Heart left ventricle (tissue), 13 donors: ENCODE measurements at regions not wholly inside any gene's neighbourhood (a gene's known extent, or its start where the extent isn't known, plus 50 kb on each side); places are given as distances from the start of the nearest gene placed in this dataset.

Experiments used
- POLR2A ChIP-seq, 2 donors: fragments of 450-650 bp; IDR thresholded peaks; one replicate each; pipeline ENCODE4 v1.6.1; 2017; ENCODE audit warnings: antibody characterized with exemption in 2 of 2, mild to moderate bottlenecking in 2 of 2, moderate library complexity in 2 of 2
- TF ChIP-seq, protein P1 (sequence below), 12 donors: fragments of 200-600 bp; sonication (generic) in 4 of 12; IDR thresholded peaks; one replicate each; pipeline versions ENCODE4 v1.5.0 to v1.8.0; 2018 to 2022; ENCODE audit warnings: antibody characterized with exemption in 12 of 12, mild to moderate bottlenecking in 5 of 12
- donor health status: ischemic (EF 13 %, LVEDD 7.1; RV severe dilation, severe dysfunction).
- donor health status: DM: no; HTN: yes; CAD: no.
- donor health status: DM: no; HTN: no; CAD: no.
- donor health status: ischemic (EF 25% LVEDD 6.9; RV normal size, moderate dysfunction).
- donor health status: ischemic (EF 25% LVEDD 5.7; RV mildly dilated, moderate dysfunction).
- donor health status: ischemic (EF 35%, LVEDD 5.7; RV mildly dilated, moderate dysfunction).
- donor health status: nonischemic (EF 11% LVEDD 7.7; RV severe dilation, severe dysfunction).
- donor health status: DM: yes; HTN: yes; CAD: no.
- donor health status: PGD.
- donor health status: ischemic (EF 29% LVEDD 5.4; RV normal size, mild dysfunction).
- donor health status: nonischemic (EF 23%, LVEDD 6.1; RV moderate dilation, normal function).

DNA sequence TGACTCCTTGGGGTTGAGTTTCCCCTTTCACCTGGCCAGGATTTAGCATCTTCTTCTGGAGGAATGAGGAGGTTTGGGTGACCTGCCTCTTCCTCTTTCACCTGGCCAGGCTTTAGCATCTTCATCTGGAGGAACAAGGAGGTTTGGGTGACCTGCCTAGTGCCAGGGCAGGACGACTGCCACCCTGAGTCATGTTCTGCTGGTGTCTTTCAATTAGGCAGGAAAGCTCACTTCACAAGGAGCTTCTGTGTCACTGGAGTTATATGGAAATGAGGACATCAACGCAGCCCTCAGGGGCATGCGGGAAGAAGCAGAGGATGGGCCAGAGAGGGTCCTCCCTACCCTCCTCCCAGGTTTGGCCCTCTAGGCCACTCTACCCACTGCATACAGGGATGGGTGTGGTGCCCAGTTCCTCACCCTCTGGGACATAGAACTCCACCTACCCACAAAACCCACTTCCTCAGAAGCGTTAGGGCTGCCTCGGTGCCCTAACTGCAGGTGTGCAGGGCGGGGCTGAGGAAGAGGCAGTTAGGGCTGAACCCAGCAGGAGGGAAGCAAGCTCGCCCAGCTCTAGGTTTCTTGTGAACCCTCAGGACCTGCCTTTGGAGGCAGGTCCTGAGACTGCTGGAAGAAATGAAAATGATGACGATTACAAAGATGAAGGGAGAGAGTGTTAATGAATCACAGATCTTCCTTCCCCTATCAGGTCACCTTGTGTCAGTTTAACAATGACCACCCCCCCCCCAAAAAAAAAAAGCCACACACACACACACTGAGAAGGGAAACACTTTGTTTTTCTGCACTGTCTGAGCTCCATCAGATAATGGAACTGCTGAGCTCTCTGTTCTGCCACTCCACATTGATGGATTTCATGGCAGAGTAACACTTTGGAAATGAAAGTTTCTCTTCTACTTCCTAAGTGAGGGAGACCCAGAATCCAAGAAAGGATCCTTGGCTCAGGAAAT lies 71.0 kb downstream of the ARL4C start:
- TF ChIP-seq, protein P1, sequence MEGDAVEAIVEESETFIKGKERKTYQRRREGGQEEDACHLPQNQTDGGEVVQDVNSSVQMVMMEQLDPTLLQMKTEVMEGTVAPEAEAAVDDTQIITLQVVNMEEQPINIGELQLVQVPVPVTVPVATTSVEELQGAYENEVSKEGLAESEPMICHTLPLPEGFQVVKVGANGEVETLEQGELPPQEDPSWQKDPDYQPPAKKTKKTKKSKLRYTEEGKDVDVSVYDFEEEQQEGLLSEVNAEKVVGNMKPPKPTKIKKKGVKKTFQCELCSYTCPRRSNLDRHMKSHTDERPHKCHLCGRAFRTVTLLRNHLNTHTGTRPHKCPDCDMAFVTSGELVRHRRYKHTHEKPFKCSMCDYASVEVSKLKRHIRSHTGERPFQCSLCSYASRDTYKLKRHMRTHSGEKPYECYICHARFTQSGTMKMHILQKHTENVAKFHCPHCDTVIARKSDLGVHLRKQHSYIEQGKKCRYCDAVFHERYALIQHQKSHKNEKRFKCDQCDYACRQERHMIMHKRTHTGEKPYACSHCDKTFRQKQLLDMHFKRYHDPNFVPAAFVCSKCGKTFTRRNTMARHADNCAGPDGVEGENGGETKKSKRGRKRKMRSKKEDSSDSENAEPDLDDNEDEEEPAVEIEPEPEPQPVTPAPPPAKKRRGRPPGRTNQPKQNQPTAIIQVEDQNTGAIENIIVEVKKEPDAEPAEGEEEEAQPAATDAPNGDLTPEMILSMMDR (IDR thresholded peaks at IDR 0.05) = no peak
- no peak for TF ChIP-seq POLR2A (IDR thresholded peaks at IDR 0.05)
